H1 (cell line): ENCODE measurements at regions not wholly inside any gene's neighbourhood (a gene's known extent, or its start where the extent isn't known, plus 50 kb on each side); places are given as distances from the start of the nearest gene placed in this dataset.

Experiments
- CTCF ChIA-PET: fragments of 300-600 bp; sonication (Branson Sonifier 250); formaldehyde crosslinking; loops from one replicate; lab custom pipeline; 2021; ENCODE audit not compliant: partially characterized antibody; lab: Charles Lee
- POLR2A ChIA-PET: fragments of 300-600 bp; sonication (Branson Sonifier 250); formaldehyde crosslinking; loops from one replicate; lab custom pipeline; 2021; ENCODE audit warnings: inconsistent platforms; ENCODE audit not compliant: partially characterized antibody; lab: Charles Lee
- DNase-seq, 2 experiments: peaks; one replicate each; pipeline versions ENCODE4 v3.0.0 to v3.0.0-alpha.2; 2010 to 2022; ENCODE audit warnings: low spot score in 2 of 2, low read depth in 1 of 2, mixed read lengths in 1 of 2
- FAIRE-seq: peaks from 2 replicates; lab custom pipeline; 2011; peaks lifted over from hg19 to GRCh38; lab: Jason Lieb, UNC
- H2AFZ ChIP-seq: 2 replicates; pipeline ENCODE4 v1.8.1; 2012; ENCODE audit warnings: low read length, inconsistent platforms
- H2AK5ac ChIP-seq: 2 replicates; pipeline ENCODE4 v1.6.1; 2013; ENCODE audit warnings: low read depth, low read length
- H2BK120ac ChIP-seq: replicated peaks from 2 replicates; pipeline ENCODE3; 2013; ENCODE audit warnings: low read depth, low read length, inconsistent platforms
- H2BK12ac ChIP-seq: 2 replicates; pipeline ENCODE4 v1.6.1; 2013; ENCODE audit warnings: low read depth, low read length
- H2BK15ac ChIP-seq: 2 replicates; pipeline ENCODE4 v1.6.1; 2013; ENCODE audit warnings: low read length
- H2BK20ac ChIP-seq: 2 replicates; pipeline ENCODE4 v1.6.1; 2013; ENCODE audit warnings: low read length
- H2BK5ac ChIP-seq: 2 replicates; pipeline ENCODE4 v1.6.1; 2013; ENCODE audit warnings: low read depth, low read length
- H3K14ac ChIP-seq: 2 replicates; pipeline ENCODE4 v1.6.1; 2013; ENCODE audit warnings: inconsistent platforms; ENCODE audit not compliant: insufficient read length
- H3K18ac ChIP-seq: 2 replicates; pipeline ENCODE4 v1.6.1; 2013; ENCODE audit warnings: low read length; ENCODE audit errors: extremely low read depth
- H3K23ac ChIP-seq: 2 replicates; pipeline ENCODE4 v1.6.1; 2013; ENCODE audit warnings: inconsistent platforms; ENCODE audit not compliant: insufficient read length
- H3K23me2 ChIP-seq: 2 replicates; pipeline ENCODE4 v1.6.1; 2013; ENCODE audit warnings: low read depth, low read length
- H3K27ac ChIP-seq: 2 replicates; pipeline ENCODE4 v1.6.1; 2011; ENCODE audit warnings: low read depth, low read length, inconsistent platforms
- H3K27me3 ChIP-seq, 4 experiments: replicated peaks in 1 of 4; 1 replicate in 1 of 4; 2 replicates in 3 of 4; pipeline versions ENCODE4 v1.6.1 to v1.8.1; 2011 to 2013; ENCODE audit warnings: low read length in 3 of 4, mild to moderate bottlenecking in 3 of 4, inconsistent platforms in 2 of 4, mixed read lengths in 2 of 4, moderate library complexity in 1 of 4; ENCODE audit not compliant: control insufficient read depth in 3 of 4, insufficient read depth in 3 of 4; ENCODE audit errors: extremely low read depth in 1 of 4
- H3K36me3 ChIP-seq, 4 experiments: 2 replicates each; pipeline versions ENCODE4 v1.6.1 to v1.8.1; 2011 to 2013; ENCODE audit warnings: mild to moderate bottlenecking in 4 of 4, low read length in 3 of 4, moderate library complexity in 2 of 4, control low read depth in 1 of 4, inconsistent platforms in 1 of 4; ENCODE audit not compliant: insufficient read depth in 4 of 4, control insufficient read depth in 2 of 4
- H3K4ac ChIP-seq: replicated peaks from 2 replicates; pipeline ENCODE3; 2013; ENCODE audit warnings: low read length, low read depth, mixed read lengths, inconsistent platforms; ENCODE audit not compliant: insufficient read length
- H3K4me1 ChIP-seq, 4 experiments: replicated peaks in 1 of 4; 1 replicate in 1 of 4; 2 replicates in 3 of 4; pipeline versions ENCODE4 v1.6.1 to v1.8.1; 2011 to 2013; ENCODE audit warnings: low read length in 3 of 4, inconsistent platforms in 2 of 4, mixed read lengths in 1 of 4; ENCODE audit not compliant: insufficient read depth in 4 of 4, control insufficient read depth in 3 of 4
- H3K4me2 ChIP-seq, 2 experiments: 2 replicates each; pipeline versions ENCODE4 v1.6.1 to v1.8.1; 2011 to 2013; ENCODE audit warnings: low read depth in 2 of 2, low read length in 2 of 2, control low read depth in 1 of 2, inconsistent platforms in 1 of 2, mild to moderate bottlenecking in 1 of 2; ENCODE audit not compliant: insufficient read depth in 1 of 2
- H3K4me3 ChIP-seq, 4 experiments: fragments of 200-600, 300-600 bp in 1 of 4; sonication (generic), shearing (Covaris generic), sonication (Bioruptor Twin) in 1 of 4; 2 replicates each; pipeline versions ENCODE4 v1.5.1 to v1.8.1; 2011 to 2016; ENCODE audit warnings: low read length in 4 of 4, low read depth in 3 of 4, control low read depth in 2 of 4, inconsistent platforms in 2 of 4, mild to moderate bottlenecking in 2 of 4, mixed read lengths in 1 of 4, moderate library complexity in 1 of 4; ENCODE audit not compliant: insufficient read depth in 2 of 4; ENCODE audit errors: extremely low read depth in 1 of 4
- H3K56ac ChIP-seq: replicated peaks from 2 replicates; pipeline ENCODE3; 2013; ENCODE audit warnings: low read depth, mild to moderate bottlenecking, mixed read lengths, low read length, inconsistent platforms; ENCODE audit not compliant: insufficient read length
- H3K79me1 ChIP-seq: 2 replicates; pipeline ENCODE4 v1.6.1; 2013; ENCODE audit warnings: low read depth, low read length, control low read depth
- H3K79me2 ChIP-seq, 2 experiments: 2 replicates each; pipeline versions ENCODE4 v1.6.1 to v1.8.1; 2012 to 2013; ENCODE audit warnings: low read length in 2 of 2, mild to moderate bottlenecking in 2 of 2, inconsistent platforms in 1 of 2; ENCODE audit not compliant: insufficient read depth in 2 of 2, control insufficient read depth in 1 of 2
- H3K9ac ChIP-seq, 4 experiments: replicated peaks in 1 of 4; 1 replicate in 1 of 4; 2 replicates in 3 of 4; pipeline versions ENCODE4 v1.6.1 to v1.8.1; 2011 to 2013; ENCODE audit warnings: low read depth in 3 of 4, low read length in 3 of 4, control low read depth in 2 of 4, mild to moderate bottlenecking in 2 of 4, moderate library complexity in 2 of 4, inconsistent platforms in 1 of 4; ENCODE audit errors: extremely low read depth in 1 of 4
- H3K9me3 ChIP-seq, 2 experiments: 2 replicates each; pipeline versions ENCODE4 v1.6.1 to v1.8.1; 2012 to 2013; ENCODE audit warnings: mild to moderate bottlenecking in 2 of 2, moderate library complexity in 2 of 2, control low read depth in 1 of 2, inconsistent platforms in 1 of 2, low read depth in 1 of 2, low read length in 1 of 2, mixed read lengths in 1 of 2; ENCODE audit not compliant: insufficient read depth in 2 of 2
- H4K20me1 ChIP-seq, 2 experiments: replicated peaks in 1 of 2; 2 replicates each; pipeline versions ENCODE3 to v1.8.1; 2011 to 2013; ENCODE audit warnings: inconsistent platforms in 2 of 2, low read length in 2 of 2, mild to moderate bottlenecking in 1 of 2; ENCODE audit not compliant: insufficient read depth in 2 of 2, control insufficient read depth in 1 of 2
- H4K5ac ChIP-seq: 2 replicates; pipeline ENCODE4 v1.6.1; 2013; ENCODE audit warnings: low read length, low read depth, mixed read lengths, inconsistent platforms; ENCODE audit not compliant: insufficient read length
- H4K8ac ChIP-seq: 2 replicates; pipeline ENCODE4 v1.8.0; 2013; ENCODE audit warnings: mild to moderate bottlenecking, moderate library complexity, low read length, inconsistent platforms; ENCODE audit not compliant: insufficient read depth; ENCODE audit errors: extremely low read depth
- H4K91ac ChIP-seq: replicated peaks from 2 replicates; pipeline ENCODE3; 2013; ENCODE audit warnings: low read length, mixed read lengths, inconsistent platforms; ENCODE audit not compliant: insufficient read length
- WGBS, 2 experiments: shearing (Covaris generic) in 1 of 2; methylation state at CpG; one replicate each; pipeline versions ENCODE4 v1.1.6 to v1.1.7; 2013 to 2015; ENCODE audit warnings: low lambda C conversion rate in 2 of 2, mixed read lengths in 2 of 2, inconsistent platforms in 1 of 2, low coverage in 1 of 2, missing lambda C conversion rate in 1 of 2; ENCODE audit not compliant: insufficient replicate concordance in 2 of 2, insufficient coverage in 1 of 2, insufficient read length in 1 of 2; ENCODE audit errors: extremely low coverage in 1 of 2, missing lambda C conversion rate in 1 of 2; 5-methylcytosine and 5-hydroxymethylcytosine counted together

- no peak overlapping the region for H3K27ac ChIP-seq
Observed at GRCh38 chr14:71658261-71658860, 273.9 kb upstream of the RGS6 start.

More at GRCh38 chr14:71658261-71658860, 273.9 kb upstream of the RGS6 start:
- no peaks in the 10 kb centered on the region for H3K23me2 ChIP-seq
- no peak overlapping the region for H3K4ac ChIP-seq
- POLR2A ChIA-PET: interaction anchor here (1.4 kb wide), 1 partner anchor 11 kb away, joined by 3 read pairs; no protein-coding TSS in a partner anchor
- H3K9ac ChIP-seq: no peak overlapping the region; a peak in 1 of 7 replicates
- DNase-seq (no peak), FAIRE-seq (no peak)
- H3K23ac ChIP-seq: no peak overlapping the region
- no peak overlapping the region for H4K91ac ChIP-seq
- H3K56ac ChIP-seq: no peak overlapping the region
- no peak overlapping the region for H2AK5ac ChIP-seq
- no peak overlapping the region for H3K4me2 ChIP-seq
- WGBS, 2 experiments: 43% methylated on average over 2 of the region's 2 CpGs; no CpG with 5 or more reads in 1 of the 2 experiments
- no peaks in the 10 kb centered on the region for H3K79me2 ChIP-seq
- H3K14ac ChIP-seq: no peak overlapping the region
- H4K8ac ChIP-seq: no peak overlapping the region
- no peak overlapping the region for H2BK120ac ChIP-seq
- no peaks in the 10 kb centered on the region for H3K9me3 ChIP-seq
- H3K4me1 ChIP-seq: peaks cover 0 to 11% (median 6%) of the 10 kb centered on the region in 4 experiments; a peak in 4 of 7 replicates
- H2BK15ac ChIP-seq: no peak overlapping the region
- H2BK20ac ChIP-seq: no peak overlapping the region
- H3K79me1 ChIP-seq: no peaks in the 10 kb centered on the region
- H4K20me1 ChIP-seq: no peaks in the 10 kb centered on the region
- no peak overlapping the region for H2BK5ac ChIP-seq
- no peaks in the 10 kb centered on the region for H3K27me3 ChIP-seq
- CTCF ChIA-PET: interaction anchor here (0.6 to 1.2 kb wide), 2 partner anchors 11 to 348 kb away, joined by 3 read pairs; no protein-coding TSS in a partner anchor
- H3K36me3 ChIP-seq: peaks cover 0 to 6% (median 1%) of the 10 kb centered on the region in 4 experiments; a peak in 1 of 8 replicates
- no peak overlapping the region for H3K4me3 ChIP-seq
- H3K18ac ChIP-seq: no peak overlapping the region
- no peak overlapping the region for H2BK12ac ChIP-seq
- no peak overlapping the region for H4K5ac ChIP-seq
- no peak overlapping the region for H2AFZ ChIP-seq
